ENCODE measurements at regions not wholly inside any gene's neighbourhood (a gene's known extent, or its start where the extent isn't known, plus 50 kb on each side); places are given as distances from the start of the nearest gene placed in this dataset.
"Not testable (repeated sequence)": the region's sequence is repeated elsewhere in the genome, so short reads cannot be mapped to it uniquely, and the experiment has no call there.

DNA sequence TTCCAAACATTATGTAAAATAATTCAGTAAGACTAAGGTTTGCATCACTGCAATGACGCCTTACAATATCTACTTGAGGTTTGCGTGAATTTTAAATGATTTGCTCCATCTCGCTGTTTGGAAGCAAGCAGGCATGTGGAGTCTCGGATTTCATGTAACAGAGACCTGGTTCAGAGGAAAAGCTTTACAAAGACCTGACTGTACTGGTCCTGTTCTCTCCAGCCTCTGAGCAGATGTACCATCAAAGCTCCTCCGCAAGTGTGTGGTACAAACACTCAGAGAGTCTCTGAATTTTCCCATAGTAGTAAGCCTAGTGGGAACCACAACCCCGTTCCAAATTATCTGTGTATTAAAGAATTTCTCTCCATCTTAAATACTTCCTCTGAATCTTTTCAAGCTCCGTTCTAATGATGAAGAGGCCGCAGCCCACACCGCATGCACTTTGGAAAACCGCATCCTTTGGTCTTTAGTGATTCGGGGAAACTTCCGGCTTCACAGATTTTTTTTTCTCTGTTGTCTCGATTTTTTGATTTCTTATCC lies 728.1 kb upstream of the SOX11 start:
- DNase-seq = no peak
- in situ Hi-C loops (cut with MboI; ENCODE audit: low pct_unique_long_range_greater_than_20kb, low sequenced_read_pairs) = no loop called here

DNA sequence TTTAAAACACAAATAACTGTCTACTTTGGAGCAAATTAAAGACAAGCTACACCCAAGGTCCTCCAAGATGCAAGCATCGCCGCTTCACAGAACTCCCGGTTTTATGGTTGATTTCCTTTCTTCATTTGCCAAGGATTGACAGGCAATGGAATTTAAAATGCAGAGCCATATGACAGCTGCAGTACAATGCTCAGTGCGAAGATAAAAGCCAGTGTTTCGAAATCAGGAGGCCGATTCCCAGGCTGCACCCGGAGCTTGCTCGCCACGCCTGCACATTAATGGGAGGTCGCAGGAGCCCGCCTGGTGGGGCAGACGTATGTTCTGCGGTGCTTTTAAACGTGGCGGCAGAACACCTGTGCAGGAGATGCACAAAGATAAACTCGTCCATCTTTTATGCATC lies 727.6 kb upstream of the SOX11 start:
- in situ Hi-C loops (cut with MboI; ENCODE audit: low pct_unique_long_range_greater_than_20kb, low sequenced_read_pairs) = no loop called here
- no peak for DNase-seq

DNA sequence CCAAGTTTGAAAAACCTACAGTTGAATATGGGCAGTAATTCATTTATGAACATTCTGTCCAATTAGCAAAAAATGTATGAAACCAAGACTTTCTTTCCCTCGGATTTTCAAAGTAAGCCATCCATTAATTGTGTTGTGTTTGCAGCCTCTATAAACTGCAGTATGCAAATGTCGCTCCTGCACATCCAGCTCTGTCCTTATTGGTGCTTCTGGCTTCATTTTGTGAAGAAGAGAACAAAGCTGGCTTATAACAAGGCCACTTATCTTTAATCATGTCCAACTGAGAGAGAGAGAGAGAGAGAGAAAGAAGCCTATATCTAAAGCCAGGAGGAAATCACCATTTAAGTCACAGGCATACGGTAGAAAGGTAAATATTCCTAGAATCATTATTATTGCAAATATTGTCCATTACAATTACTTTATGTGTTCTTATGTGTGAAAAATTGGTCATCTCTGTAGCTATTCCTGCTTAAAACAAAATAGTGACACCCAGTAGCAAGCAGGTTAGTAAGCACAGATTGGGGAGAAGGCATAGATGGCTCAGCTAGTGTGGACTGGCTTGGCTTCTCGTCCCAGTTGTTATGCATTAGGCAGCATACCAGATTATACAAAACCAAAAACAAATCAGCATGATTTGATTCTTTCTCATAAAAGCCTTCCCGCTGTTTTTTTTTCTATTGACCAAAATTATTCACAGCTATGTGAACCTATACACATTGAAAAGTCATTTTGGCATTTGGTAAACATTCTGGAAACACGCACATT lies 726.4 kb upstream of the SOX11 start:
- no peak for DNase-seq
- in situ Hi-C loops (cut with MboI; ENCODE audit: low pct_unique_long_range_greater_than_20kb, low sequenced_read_pairs) = no loop called here

DNA sequence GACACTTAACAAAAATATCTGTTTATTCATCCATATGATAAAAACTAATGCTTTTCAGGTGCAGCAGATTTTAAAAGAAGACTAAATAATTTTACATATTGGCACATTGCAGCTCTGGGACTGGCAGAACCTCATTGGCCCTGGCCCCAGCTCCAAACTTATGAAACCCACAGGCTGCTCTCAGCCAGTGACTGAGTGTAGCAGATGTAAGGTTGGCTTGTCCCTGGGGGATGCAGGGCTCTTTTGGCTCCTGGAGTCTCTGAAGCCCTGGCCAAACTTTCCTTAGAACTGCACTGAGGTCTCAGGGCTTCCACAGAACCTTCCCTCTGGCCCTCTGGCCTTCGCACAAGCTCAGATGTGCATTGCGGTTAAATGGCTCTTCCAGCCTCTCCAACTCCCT lies 725.0 kb upstream of the SOX11 start:
- in situ Hi-C loops (cut with MboI; ENCODE audit: low pct_unique_long_range_greater_than_20kb, low sequenced_read_pairs) = no loop called here
- no peak for DNase-seq

DNA sequence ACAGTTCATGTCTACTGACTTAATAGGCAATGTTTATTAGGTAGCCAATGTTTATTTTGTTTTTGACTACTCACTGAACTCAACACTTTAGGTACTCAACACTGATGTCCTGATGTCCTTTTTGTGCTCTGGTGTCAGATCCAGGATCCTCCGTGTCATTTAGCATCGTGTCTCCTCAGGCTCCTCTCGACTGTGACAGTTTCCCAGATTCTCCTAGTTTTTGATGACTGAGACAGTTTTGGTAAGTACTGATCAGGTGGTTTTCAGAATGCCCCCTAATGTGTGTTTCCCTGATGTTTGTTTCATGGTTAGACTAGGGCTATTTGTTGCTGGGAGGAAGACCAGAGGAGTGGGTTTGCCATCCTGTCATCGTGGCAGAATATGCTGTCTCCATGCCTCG lies 719.7 kb upstream of the SOX11 start:
- in situ Hi-C loops (cut with MboI; ENCODE audit: low pct_unique_long_range_greater_than_20kb, low sequenced_read_pairs) = no loop called here
- DNase-seq = no peak

DNA sequence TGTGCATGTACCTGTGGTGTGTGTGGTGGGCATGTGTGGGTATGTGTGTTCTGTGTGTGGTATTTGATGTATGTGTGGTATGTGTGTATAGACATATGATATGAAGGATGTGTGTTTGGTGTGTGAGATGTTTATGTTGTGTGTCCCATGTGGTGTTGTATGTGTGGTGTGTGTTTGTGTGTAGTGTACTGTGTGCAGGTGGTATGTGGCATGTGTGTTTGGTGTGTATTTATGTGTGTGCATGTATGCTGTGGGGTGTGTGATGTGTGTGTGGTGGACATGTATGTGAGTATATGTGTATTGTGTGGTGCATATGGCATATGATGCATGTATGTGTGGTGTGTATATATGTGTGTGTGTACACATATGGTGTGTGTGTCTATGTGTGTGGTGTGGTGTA lies 718.8 kb upstream of the SOX11 start:
- in situ Hi-C loops (cut with MboI; ENCODE audit: low pct_unique_long_range_greater_than_20kb, low sequenced_read_pairs) = no loop called here
- no peak for DNase-seq

DNA sequence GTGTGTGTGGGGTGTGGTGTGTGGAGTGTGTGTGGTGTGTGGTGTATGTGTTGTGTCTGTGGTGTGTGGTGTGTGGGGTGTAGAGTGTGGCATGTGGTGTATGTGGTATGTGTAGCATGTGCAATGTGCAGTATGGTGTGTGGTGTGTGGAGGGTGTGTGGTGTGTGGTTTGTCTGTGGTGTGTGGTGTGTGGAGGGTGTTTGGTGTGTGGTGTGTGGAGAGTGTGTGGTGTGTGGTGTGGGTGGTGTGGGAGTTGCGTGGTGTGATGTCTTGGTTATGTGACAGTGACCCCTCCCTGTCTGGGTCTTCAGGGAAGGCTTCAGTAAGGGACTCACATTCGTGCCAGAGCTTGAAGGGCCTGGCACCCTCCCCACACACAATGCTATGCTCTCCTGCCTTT lies 718.2 kb upstream of the SOX11 start:
- no peak for DNase-seq
- in situ Hi-C loops (cut with MboI; ENCODE audit: low pct_unique_long_range_greater_than_20kb, low sequenced_read_pairs) = no loop called here

DNA sequence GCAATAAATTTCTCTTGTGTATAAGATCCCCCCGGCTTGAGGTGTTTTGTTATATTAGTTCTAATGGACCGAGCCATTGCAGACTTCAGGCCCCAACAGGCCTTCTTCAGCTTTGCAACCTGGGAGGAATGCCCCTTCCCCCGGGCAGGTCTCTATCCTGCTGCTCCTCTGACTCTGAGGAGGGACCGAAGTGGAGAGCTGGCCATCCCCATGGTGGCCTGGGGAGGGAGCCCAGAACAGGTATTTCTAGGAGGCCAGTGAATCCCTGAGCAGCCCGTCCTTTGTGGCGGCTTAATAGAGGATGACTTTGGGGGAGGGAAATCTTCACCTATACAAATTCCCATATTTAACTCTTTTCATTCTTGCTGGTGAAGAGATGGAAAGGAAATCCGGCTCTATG lies 715.8 kb upstream of the SOX11 start:
- DNase-seq = no peak
- in situ Hi-C loops (cut with MboI; ENCODE audit: low pct_unique_long_range_greater_than_20kb, low sequenced_read_pairs) = no loop called here

DNA sequence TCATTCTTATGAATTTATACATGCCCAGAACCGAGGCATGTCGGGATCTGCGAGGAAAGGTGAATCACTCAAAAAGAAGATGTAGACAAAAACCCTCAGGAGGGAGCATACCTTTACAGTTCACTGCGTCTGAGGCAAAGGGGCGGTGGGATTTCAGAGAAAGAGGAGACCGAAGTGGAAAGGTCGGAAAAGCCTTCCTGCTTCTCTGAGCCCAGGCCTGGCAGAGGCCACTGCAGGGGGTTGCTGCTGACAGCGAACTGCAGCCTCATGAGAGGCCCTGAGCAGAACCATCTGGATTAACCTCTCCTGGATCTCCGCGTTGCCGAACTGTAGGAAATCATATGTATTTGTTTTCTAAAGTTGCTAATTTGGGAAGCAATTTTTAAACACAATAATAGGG lies 713.1 kb upstream of the SOX11 start:
- in situ Hi-C loops (cut with MboI; ENCODE audit: low pct_unique_long_range_greater_than_20kb, low sequenced_read_pairs) = no loop called here
- DNase-seq = no peak

DNA sequence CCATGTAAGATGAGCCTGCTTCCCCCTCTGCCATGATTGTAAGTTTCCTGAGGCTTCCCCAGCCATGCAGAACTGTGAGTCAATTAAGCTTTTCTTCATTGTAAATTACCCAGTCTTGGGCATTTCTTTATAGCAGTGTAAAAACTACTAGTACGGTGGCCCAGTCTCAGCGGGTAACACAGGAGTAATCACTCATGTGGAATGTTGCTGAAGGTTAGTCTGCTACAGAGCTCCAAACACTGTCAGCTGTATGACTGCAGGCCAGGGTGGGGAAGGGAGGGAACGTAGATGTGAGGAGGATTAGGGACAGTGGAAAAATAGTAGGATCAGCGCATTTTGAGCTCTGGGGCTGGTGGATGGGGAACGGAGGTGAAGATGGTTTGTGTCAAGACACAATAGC lies 711.2 kb upstream of the SOX11 start:
- in situ Hi-C loops (cut with MboI; ENCODE audit: low pct_unique_long_range_greater_than_20kb, low sequenced_read_pairs) = no loop called here
- DNase-seq = no peak

DNA sequence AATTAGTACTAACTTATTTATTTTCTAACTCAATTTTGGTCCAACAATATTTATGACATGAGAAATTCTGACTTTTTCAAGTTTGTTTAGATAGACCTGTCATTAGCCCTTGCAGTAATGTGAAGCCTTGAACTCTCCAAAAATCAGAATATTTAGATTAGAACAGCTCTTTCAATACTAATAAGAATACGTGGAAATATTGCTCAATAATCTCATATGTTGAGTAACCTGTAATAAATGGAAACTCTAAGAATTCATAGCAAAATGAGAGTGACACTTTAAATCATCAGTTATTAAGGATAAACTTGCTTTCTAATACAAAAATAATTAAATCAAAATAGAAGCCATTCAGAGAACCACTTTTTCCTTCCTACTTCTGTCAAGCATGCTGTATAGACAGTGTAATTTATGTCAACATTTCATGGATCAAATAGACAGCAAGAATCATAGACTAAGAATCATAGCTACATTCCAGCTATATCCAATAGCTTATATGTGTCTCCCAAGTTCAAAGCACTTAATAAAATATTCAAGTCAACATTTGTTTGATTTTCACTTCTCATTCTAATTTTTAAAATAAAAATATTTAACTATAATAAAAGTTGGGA lies 710.3 kb upstream of the SOX11 start:
- in situ Hi-C loops (cut with MboI; ENCODE audit: low pct_unique_long_range_greater_than_20kb, low sequenced_read_pairs) = no loop called here
- DNase-seq = no peak

DNA sequence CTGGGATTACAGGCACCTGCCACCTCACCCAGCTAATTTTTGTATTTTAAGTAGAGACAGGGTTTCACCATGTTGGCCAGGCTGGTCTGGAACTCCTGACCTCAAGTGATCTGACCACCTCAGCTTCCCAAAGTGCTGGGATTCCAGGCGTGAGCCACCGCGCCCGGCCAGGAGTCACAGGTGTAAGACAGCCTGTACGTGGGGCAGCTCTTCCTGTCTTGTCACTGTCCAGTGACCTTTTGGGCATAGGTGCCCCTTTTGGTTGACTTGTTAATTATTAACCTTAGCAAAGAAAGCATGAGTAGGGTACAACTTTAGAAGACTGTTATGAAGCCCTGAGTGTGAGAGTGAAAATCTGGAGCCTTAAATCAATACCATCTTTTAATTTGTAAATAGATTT lies 703.7 kb upstream of the SOX11 start:
- DNase-seq; in situ Hi-C loops (cut with MboI; ENCODE audit: low pct_unique_long_range_greater_than_20kb, low sequenced_read_pairs): not testable (repeated sequence)

DNA sequence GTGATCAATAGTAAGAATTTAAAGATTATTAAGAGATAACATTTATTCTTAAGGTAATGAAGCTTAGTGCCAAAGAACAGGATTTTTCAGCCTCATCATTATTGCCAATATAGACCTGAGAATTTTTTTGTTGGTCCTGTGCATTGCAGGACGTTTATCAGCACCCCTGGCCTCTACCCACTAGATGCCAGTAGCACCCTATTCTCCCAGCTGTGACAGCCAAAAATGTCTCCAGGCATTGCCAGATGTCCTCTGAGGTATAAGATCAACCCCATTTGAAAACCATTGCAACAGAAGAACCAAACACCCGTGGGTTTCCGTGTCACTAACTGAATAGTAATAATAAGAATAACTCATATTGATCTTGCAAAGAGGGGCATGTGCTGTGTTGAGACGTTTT lies 700.0 kb upstream of the SOX11 start:
- DNase-seq = no peak
- in situ Hi-C loops (cut with MboI; ENCODE audit: low pct_unique_long_range_greater_than_20kb, low sequenced_read_pairs) = no loop called here

DNA sequence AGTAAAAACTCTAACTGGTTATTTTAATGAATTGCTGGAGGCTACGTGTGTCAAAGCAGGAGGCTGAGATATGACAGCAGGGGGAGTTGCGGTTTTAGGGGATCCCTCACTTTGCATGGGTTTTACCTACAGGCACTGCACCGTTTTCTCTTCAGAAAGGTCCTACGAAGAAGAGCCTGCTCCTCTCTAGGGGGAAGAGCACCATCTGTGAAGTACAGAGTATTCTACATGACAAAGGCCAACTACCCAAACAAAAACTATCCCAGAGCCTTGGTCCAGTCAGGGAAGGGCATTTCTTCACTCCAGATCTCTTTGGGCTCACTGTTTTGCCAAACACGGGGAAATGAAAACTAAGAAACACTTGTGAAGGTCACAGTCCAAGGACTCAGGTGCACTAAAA lies 696.7 kb upstream of the SOX11 start:
- no peak for DNase-seq

DNA sequence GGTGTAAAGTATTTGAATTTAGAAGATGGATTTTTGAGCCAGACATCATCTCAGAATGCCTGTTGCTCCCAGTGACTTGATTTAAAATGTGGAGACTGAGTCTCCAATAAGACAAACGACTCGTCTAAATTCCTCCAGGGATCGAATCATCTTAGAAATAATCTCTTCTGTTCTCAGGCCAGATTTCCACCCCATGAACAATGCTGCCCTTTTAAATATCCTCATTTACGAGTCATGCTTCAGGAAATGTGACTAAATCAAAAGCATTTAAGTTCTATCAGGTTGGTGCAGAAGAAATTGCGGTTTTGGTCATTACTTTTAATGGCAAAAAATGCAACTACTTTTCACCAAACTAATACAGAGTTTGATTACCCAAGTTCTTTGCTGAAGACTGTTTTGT lies 684.6 kb upstream of the SOX11 start:
- no peak for DNase-seq
- in situ Hi-C loops (cut with MboI; ENCODE audit: low pct_unique_long_range_greater_than_20kb, low sequenced_read_pairs) = no loop called here

More for the DNA sequence above, 696.7 kb upstream of the SOX11 start:
- in situ Hi-C loops (cut with MboI; ENCODE audit: low pct_unique_long_range_greater_than_20kb, low sequenced_read_pairs) = no loop called here

DNA sequence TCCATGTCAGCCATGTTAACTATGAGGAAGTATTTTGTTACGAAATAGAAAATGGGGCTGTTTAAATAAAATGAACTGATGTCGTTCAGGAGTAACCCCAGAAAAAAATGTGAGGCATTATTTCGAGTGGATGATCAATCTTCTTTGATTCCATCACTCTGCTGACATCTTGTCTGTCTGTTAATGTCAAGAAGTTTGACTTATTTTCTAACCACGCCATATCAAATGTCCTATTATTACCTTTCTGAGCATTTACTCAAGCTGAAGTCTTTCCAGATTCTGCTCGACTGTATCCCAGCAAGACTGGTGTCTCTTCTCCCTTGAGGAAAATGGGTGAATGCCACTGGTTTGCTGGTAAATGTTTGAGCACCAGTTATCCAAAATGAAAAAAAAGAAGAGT lies 672.9 kb upstream of the SOX11 start:
- DNase-seq = no peak
- in situ Hi-C loops (cut with MboI; ENCODE audit: low pct_unique_long_range_greater_than_20kb, low sequenced_read_pairs) = no loop called here

DNA sequence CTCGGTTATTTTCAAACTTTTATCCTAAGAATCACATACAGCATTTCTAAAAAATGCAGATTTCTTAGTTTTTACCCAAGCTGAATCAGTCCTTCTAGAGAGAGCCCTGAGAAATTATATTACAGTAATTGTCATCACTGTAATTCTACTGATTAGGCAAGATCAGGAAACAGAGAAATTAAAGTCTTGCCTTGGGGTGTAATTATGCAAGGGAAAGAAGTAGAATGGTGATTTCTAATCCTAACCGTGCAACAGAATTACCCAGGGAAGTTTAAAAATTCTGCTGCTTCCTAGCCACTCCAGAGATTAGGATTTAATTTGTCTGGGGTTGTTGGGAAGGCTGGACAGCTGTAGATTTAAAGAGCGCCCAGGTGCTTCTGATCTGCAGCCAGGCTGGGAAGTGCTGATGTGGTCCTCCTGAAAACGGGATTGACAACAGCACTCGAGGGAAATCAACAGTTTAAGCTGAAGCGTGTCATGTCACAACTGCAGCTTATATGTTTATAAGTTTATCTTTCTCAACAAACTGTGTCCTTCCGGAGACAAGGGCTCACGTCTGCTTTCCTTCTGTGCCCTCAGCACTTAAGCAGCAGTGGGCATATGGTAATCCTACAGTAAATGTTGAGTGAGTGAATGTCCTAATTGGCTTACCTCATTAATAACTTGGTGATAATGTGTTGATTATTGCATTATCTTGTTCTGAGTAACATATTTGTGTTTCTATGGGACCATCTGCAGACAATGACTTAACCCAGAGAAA lies 671.9 kb upstream of the SOX11 start:
- in situ Hi-C loops (cut with MboI; ENCODE audit: low pct_unique_long_range_greater_than_20kb, low sequenced_read_pairs) = no loop called here
- DNase-seq = no peak

DNA sequence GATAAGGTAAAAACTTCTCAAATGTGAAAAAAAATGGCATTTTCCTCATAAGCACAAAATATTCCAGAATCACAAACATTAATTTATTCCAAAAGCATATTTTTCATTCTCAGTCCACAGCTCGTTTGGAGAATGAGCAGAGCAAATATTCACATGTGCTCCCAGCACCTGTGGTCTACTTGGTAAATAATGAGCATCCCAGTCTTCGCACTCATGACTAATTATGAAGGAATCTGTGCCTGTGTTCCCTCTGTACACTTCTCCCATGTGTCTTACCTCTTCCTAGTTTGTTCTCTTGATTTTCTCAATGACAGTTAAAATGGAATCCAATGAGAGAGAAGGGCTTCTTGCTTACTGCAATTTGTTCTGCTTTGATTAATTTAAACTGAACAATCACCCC lies 671.0 kb upstream of the SOX11 start:
- DNase-seq = no peak
- in situ Hi-C loops (cut with MboI; ENCODE audit: low pct_unique_long_range_greater_than_20kb, low sequenced_read_pairs) = no loop called here

DNA sequence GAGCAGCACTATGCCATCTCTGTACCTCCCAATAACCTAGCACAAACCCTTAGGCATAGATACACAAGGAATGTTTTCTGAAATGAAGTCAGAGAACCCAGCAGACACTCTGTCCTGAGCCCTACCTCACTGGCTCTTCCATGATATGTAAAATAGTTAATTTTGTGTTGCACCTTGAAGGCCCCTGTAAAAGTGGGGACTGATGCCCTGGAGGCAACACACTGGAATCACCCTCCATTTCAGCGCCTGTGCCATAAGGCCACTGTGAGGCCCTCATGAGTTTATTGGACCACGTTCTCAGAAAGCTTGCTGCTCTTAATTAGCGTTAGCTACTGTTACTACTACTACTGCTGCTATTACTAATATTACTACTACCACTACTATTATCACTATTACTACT lies 670.1 kb upstream of the SOX11 start:
- in situ Hi-C loops (cut with MboI; ENCODE audit: low pct_unique_long_range_greater_than_20kb, low sequenced_read_pairs) = no loop called here
- DNase-seq = no peak
